GM19467 (cell line): ENCODE measurements at regions not wholly inside any gene's neighbourhood (a gene's known extent, or its start where the extent isn't known, plus 50 kb on each side); places are given as distances from the start of the nearest gene placed in this dataset.

Experiments
- ATAC-seq: cut with Tn5 transposase; IDR thresholded peaks from one replicate; pipeline ENCODE4 v1.9.1; 2021; ENCODE audit warnings: mild to moderate bottlenecking, moderate library complexity; ENCODE audit not compliant: unreplicated experiment

- ATAC-seq: no peak
Measured at GRCh38 chr14:73800970-73801515, 50.6 kb upstream of the PTGR2 start.

GRCh38 chr14:73797543-73798265 is 53.9 kb upstream of the PTGR2 start:
- no peak for ATAC-seq

DNA sequence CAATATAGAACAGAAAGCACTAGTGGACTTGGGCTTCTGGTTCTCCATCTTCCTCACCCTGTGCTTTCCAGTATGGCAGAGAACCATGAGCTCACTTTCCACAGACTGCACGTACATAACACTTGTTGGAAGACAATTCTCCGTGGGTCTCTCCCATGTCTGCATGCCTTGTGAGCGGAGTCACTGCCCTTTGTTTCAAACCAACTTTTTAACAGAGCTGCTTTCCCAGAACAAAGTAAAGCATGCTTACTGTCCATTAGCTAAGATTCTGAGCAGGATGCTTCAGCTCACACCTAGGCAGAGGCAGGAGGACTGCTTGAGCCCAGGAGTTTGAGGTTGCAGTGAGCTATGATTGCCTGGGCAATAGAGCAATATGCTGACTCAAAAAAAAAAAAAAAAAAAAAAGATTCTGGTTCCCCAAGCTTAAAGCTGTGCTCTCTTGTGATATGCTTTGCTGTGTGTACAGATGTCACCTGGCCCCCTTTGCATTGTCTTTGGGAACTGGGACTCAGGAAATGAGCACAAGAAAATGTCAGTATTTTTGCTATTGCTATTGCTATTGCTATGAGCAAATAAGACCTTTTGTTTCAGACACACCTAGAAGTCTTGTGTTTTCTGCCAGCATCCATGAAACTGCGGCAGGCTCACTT is 54.6 kb upstream of the PTGR2 start:
- ATAC-seq: no peak

- ATAC-seq: no peak
Measured at GRCh38 chr14:73796415-73796814, 55.2 kb upstream of the PTGR2 start.

DNA sequence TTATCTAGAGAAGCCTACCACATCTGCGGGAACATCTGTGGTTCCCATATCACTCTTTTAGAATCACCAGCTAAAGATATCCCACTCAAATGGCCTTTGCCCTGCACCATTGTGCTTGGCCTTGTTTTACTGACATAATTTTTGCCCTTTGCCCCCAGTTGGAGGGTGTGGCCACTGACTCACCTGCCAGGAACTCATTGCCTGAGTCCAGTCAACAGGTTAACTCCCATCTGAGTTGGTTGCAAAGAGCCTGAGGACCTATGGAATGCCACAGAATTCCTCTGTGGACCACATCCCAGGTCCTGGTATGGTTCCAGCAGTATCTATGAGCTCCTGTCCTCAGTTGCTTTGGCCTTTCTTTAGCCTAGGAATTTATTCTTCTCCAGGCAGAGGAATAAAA is 55.7 kb upstream of the PTGR2 start:
- ATAC-seq: no peak

- ATAC-seq: no peak
Measured at GRCh38 chr14:73795466-73795865, 56.2 kb upstream of the PTGR2 start.

GRCh38 chr14:73794146-73794545 is 57.5 kb upstream of the PTGR2 start:
- ATAC-seq: no peak

GRCh38 chr14:73792481-73792880 is 59.1 kb upstream of the PTGR2 start:
- ATAC-seq: no peak

DNA sequence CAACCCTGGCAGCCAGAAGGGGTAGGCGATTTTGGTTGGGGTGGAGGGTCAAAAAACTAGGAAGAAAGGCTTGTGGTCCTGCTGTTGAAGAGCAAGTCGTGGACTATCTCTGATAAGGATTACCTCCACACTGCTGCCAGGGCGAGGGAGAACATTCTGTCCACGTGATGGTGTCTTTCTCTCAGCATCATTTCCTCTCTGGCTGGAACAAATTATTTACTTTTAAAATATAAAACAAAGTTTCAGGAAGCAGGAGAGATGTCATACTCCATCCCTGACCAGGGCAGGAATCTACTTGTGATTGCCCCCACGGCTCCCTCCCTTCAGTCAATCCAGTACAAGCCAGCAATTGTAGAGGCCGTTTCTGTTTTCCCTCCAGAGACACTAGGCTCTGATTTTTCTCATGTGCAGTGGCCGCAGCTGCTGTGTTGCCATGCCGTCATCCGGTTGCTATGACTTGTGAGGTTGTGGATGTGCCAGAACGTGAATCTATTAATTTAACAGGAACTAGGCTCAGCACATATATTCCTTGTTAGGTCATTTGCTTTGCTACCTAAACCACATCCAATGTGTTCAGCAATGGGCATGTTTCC is 61.5 kb upstream of the PTGR2 start:
- ATAC-seq: no peak

GRCh38 chr14:73788701-73789551 is 62.7 kb upstream of the PTGR2 start:
- no peak for ATAC-seq

GRCh38 chr14:73788317-73788598 is 63.4 kb upstream of the PTGR2 start:
- ATAC-seq: no peak

DNA sequence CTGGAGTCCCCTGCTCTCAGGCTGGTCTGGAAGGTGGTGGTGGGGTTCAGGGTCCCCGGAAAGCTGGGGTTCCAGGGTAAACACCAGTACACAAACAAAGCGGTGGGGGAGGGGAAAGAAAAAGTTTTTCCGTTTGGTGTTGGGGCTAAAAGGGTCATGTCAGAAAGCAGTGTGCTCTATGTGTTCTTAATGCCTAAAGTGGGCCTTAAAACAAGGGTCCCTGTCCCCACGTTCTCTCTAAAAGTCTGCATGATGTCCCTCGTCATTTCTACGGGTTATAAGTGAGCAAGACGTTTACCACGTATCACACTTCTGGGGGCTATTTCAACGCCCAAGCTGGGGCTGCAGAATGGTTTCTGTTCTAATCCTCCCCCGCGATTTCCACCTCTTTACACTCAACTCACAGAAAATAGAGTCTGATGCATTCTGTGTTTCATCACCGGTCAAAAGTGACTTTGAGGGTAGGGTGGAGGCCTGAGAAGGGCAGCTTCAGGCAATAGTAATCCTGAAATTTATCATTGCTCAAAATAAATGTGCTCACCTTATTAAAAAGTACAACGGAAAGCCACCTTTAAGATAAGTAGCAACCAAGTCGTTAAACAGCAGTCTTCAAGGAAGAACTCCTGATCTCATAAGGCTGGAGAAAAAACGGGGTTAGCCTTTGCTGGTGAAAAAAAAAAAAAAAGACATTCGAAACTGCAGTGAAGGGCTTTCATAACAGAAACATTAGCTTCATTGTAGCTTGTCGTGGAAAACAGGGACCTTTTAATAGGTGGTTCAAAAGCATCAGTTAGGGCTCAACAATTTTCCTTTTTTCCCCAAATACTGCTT is 63.9 kb upstream of the PTGR2 start:
- ATAC-seq: no peak

GRCh38 chr14:73786636-73787485 is 64.8 kb upstream of the PTGR2 start:
- no peak for ATAC-seq

- ATAC-seq: peak; percentile 39
Measured at GRCh38 chr14:73785834-73786635, 65.6 kb upstream of the PTGR2 start.

DNA sequence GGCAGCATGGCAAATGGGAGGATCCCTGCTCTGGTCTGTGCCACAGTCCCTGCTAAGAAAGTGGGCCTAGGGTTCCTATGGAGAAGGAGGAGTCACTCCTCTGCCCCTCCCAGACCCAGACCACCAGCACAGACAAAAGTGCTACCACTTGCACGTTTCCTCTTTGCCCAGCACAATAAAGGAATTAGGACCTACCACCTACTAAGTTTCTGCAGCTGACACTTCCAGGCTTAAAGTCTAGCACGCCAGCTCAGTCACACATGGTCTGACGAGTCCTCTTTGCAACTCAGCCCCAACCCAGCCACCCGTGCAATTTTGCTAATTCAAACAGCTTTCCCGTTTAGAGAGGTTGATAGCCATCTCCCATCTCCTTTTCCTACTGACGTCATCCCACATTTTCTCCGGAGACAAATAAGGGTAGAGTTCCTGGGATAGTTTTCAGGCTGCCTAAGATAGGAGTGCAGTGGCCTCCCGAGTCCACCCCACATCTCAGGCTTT is 66.2 kb upstream of the PTGR2 start:
- ATAC-seq: peak; percentile 15

DNA sequence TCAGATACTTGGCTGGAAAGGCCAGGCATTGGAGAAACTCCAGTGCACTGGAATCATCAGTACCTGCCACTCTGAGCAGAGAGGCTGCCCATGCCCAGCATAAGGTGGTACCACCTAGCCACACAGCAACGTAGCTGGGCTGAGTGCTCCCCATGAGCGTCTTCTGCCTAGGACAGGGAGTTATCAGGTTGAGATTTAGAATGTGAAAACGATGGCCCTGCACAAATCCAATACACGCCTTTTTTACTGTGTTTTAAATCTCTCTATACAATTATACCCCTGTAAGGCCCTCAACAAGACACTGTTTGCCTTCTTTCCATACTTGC is 66.7 kb upstream of the PTGR2 start:
- ATAC-seq: no peak

DNA sequence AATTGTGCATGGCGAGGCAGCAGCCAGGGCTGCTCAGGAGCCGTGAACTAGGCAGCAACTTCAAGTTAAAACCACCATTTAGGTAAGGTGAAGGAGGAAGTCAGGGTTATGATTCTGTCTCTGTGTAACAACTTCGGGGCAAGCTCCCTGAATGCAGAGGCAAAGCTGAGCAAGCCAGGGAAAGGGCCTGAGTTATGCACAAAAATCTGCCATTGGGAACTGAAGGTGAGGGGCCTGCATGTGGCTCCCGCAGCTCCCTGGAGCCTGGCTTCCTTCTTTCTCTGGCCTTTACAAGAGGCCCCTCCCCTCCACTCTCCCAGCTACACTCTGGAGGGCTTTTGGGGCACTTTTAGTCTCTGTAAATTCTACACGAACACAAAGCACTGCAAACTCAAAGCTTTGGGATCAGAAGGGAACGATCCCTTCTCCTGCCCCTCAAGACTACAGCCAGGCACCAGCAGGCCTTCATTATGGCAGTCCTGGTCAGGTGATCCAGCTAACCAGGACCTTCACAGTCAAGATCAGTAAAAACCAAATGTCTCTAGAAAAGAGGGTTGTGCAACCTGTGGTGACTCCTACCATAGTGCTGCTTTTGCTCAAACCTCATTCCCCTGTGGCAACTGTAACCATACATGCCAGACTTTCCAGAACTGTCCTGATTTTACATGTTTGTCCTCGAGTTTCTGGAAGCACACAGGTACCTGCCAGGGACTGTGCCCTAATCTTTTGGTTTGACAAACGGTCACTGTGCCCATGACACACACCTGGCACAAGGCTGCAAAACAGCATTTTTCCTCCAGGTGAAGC is 67.2 kb upstream of the PTGR2 start:
- no peak for ATAC-seq
